NT2/D1 (cell line): ENCODE measurements at regions not wholly inside any gene's neighbourhood (a gene's known extent, or its start where the extent isn't known, plus 50 kb on each side); places are given as distances from the start of the nearest gene placed in this dataset.

ENCODE experiments used
- DNase-seq: peaks from one replicate; pipeline ENCODE4 v3.0.0-alpha.2; 2011; ENCODE audit warnings: low read depth, low spot score
- H3K27me3 ChIP-seq: 2 replicates; pipeline ENCODE4 v1.6.0; 2011; ENCODE audit warnings: mild to moderate bottlenecking; ENCODE audit not compliant: insufficient read length, insufficient read depth
- H3K36me3 ChIP-seq: 2 replicates; pipeline ENCODE4 v1.6.1; 2011; ENCODE audit warnings: mild to moderate bottlenecking, low read length, mixed read lengths; ENCODE audit not compliant: insufficient read depth, insufficient read length
- H3K4me1 ChIP-seq: 2 replicates; pipeline ENCODE4 v1.5.1; 2011; ENCODE audit not compliant: insufficient read depth, insufficient read length
- H3K4me3 ChIP-seq: 2 replicates; pipeline ENCODE4 v1.5.1; 2011; ENCODE audit warnings: low read depth; ENCODE audit not compliant: insufficient read length
- H3K9ac ChIP-seq: 2 replicates; pipeline ENCODE4 v1.6.0; 2011; ENCODE audit warnings: low read depth; ENCODE audit not compliant: insufficient read length
- H3K9me3 ChIP-seq: 2 replicates; pipeline ENCODE4 v1.5.1; 2011; ENCODE audit warnings: mild to moderate bottlenecking, low read length; ENCODE audit not compliant: insufficient read depth
- SUZ12 ChIP-seq: IDR thresholded peaks from 2 replicates; pipeline ENCODE4 v1.6.1; 2011; ENCODE audit not compliant: insufficient read length, insufficient read depth; ENCODE audit errors: extremely low read depth
- YY1 ChIP-seq: IDR thresholded peaks from 2 replicates; pipeline ENCODE4 v1.6.1; 2011; ENCODE audit not compliant: insufficient read length, insufficient read depth
- ZNF274 ChIP-seq: IDR thresholded peaks from 2 replicates; pipeline ENCODE4 v1.6.1; 2011; ENCODE audit warnings: mild to moderate bottlenecking, low read depth, low read length

DNA sequence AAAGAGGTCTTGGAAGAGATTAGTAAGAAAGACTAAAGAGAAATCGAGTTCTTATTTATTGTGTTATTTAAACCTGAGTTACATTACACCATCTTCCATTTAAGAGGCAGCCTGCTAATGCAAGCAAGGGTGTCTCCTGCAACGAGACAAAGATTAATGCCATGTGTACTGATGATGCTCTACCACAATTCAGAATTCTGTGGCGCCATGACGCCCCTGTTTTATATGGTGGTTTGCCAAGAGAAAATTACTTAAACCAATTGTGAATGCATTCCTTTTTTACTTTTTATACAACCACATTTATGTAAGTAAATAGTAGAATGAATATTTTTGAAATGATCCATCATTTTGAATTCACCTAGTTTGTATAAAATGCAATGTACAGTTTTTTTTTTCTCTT lies 356.1 kb upstream of the ZEB2 start:
- Histone ChIP-seq H3K4me1 (no peaks in the 10 kb centered on the region), H3K27me3 (no peaks in the 10 kb centered on the region), H3K9ac (no peak overlapping the region), H3K9me3 (no peaks in the 10 kb centered on the region), H3K36me3 (no peaks in the 10 kb centered on the region), H3K4me3 (no peak overlapping the region)
- no peak for DNase-seq
- TF ChIP-seq YY1, result no peak
- TF ChIP-seq SUZ12, result no peak
- TF ChIP-seq ZNF274, result no peak

DNA sequence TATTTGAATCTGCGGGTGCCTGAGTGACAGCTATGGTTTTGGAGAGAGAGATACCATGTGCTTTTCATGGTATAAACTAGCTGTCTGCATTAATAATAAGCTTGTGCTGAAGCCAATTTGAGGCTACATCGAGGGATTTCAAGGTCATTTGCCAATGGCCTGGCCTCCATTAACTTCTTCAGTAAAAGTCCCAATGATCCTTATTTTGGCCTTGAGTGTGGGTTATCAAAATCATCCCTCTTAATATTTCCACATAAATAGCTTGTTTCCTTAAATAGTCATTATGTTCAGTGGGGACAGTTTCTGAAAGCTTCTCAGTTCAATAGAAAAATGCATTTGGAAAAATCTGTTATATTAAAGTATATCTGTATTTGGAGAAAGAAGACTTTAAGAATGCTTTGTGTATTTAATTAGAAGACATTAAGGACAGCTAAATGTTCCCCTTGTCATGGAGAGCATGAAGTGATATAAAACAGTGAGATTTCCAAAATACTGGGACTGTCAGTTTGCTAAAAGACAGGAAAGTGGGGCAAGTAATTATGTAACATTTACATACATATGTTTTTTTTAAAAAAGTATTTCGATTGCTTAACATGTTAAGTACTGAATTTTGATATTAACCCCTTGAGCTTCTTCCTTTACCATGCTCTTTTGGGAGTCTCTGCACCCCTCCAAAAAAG lies 355.5 kb upstream of the ZEB2 start:
- H3K9ac ChIP-seq, result no peak overlapping the region
- H3K4me1 ChIP-seq, result no peaks in the 10 kb centered on the region
- H3K4me3 ChIP-seq, result no peak overlapping the region
- no peak for TF ChIP-seq SUZ12
- no peak for TF ChIP-seq ZNF274
- no peak for TF ChIP-seq YY1
- H3K27me3 ChIP-seq, result no peaks in the 10 kb centered on the region
- H3K9me3 ChIP-seq, result no peaks in the 10 kb centered on the region
- no peaks in the 10 kb centered on the region for H3K36me3 ChIP-seq
- DNase-seq, result no peak

DNA sequence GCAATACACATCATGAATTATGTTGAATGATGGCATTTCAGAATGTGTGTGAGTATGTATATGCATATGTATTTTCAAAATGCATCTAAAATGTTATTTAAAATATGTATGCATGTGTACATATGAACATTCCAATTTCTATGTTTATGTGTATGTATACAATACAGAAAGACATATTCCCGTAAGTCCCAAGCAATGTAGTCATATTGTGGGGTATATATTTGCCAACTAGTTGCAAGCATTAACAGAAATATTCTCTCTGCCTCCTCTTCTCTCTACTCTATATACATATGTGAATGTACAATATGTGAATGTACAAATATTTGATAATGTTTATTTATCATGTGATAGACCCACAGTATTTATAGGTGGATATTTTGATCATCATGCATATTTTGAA lies 345.8 kb upstream of the ZEB2 start:
- Histone ChIP-seq H3K4me3 (no peak overlapping the region), H3K4me1 (no peaks in the 10 kb centered on the region), H3K36me3 (no peaks in the 10 kb centered on the region), H3K9me3 (no peaks in the 10 kb centered on the region), H3K9ac (no peak overlapping the region), H3K27me3 (no peaks in the 10 kb centered on the region)
- no peak for TF ChIP-seq ZNF274
- TF ChIP-seq YY1, result no peak
- TF ChIP-seq SUZ12, result no peak
- DNase-seq, result no peak

DNA sequence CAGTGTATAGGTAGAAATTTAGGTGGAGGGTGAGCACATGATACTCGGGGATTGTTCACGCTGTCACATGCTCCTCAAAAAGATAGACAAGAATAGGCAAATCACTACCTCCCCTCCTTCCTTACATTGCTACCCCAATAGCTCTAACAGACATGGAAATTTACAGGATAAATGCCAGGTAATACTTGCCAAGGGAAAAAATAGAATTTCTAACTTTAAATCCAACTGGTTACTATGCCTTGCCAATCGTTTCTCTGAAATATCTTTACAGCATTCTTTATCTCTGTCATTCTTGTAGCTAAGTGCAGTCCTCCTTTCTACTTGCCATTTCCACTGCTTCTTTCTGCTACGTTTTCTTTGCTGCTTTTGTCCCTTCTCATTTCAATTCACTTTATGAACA lies 339.8 kb upstream of the ZEB2 start:
- TF ChIP-seq SUZ12 (no peak), YY1 (no peak), ZNF274 (no peak)
- H3K9me3 ChIP-seq, result peaks cover 6% of the 10 kb centered on the region; the same call in 1 of the 2 replicates
- no peaks in the 10 kb centered on the region for H3K36me3 ChIP-seq
- H3K9ac ChIP-seq, result no peak overlapping the region
- H3K4me1 ChIP-seq, result no peaks in the 10 kb centered on the region
- no peak overlapping the region for H3K4me3 ChIP-seq
- no peak for DNase-seq
- no peaks in the 10 kb centered on the region for H3K27me3 ChIP-seq

DNA sequence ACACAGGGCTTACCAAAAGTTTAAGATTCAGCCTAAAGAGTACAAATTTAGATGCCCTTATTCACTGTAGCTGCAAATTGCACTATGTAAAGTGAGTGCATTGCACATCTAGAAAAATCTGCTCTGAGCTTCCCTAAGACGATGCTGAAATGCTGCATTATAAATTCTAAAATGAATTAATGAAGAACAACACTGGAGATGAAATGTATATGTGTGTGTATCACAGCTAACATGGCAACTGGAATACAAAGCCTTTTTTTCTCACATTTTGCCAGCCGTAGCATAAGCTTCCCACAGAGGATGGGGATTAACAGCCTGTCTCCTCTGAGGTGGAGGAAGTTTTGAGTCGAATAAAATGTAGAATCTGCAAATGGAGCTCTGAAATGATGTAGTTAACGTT lies 338.3 kb upstream of the ZEB2 start:
- no peaks in the 10 kb centered on the region for H3K27me3 ChIP-seq
- H3K4me1 ChIP-seq, result no peaks in the 10 kb centered on the region
- peaks cover 11% of the 10 kb centered on the region; the same call in 1 of the 2 replicates for H3K9me3 ChIP-seq
- no peak for TF ChIP-seq ZNF274
- no peak for TF ChIP-seq YY1
- no peak for TF ChIP-seq SUZ12
- DNase-seq, result no peak
- no peak overlapping the region for H3K9ac ChIP-seq
- H3K4me3 ChIP-seq, result no peak overlapping the region
- no peaks in the 10 kb centered on the region for H3K36me3 ChIP-seq

DNA sequence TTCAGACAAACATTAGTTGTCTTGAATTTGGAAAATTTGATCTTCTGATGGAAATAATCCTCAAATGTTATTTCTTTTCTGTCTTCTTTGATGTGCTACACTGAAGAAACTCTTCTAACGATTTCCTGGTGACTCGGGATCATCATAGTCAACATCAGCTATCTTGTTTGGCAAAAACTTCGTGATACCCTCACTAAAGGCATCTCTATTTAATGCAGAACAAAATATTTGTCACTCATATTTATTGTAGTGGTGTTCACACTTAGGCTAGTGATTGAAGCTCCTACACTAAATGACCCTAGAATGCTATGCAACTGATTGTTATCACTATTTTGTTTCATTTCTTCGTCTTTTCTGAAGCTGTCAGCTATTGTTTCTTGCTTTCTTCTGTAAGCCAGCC lies 334.7 kb upstream of the ZEB2 start:
- no peaks in the 10 kb centered on the region for H3K36me3 ChIP-seq
- H3K27me3 ChIP-seq, result no peaks in the 10 kb centered on the region
- H3K4me1 ChIP-seq, result no peaks in the 10 kb centered on the region
- H3K4me3 ChIP-seq, result no peak overlapping the region
- DNase-seq, result no peak
- H3K9me3 ChIP-seq, result peaks cover 11% of the 10 kb centered on the region; the same call in 1 of the 2 replicates
- no peak for TF ChIP-seq YY1
- no peak for TF ChIP-seq SUZ12
- no peak for TF ChIP-seq ZNF274
- H3K9ac ChIP-seq, result no peak overlapping the region

DNA sequence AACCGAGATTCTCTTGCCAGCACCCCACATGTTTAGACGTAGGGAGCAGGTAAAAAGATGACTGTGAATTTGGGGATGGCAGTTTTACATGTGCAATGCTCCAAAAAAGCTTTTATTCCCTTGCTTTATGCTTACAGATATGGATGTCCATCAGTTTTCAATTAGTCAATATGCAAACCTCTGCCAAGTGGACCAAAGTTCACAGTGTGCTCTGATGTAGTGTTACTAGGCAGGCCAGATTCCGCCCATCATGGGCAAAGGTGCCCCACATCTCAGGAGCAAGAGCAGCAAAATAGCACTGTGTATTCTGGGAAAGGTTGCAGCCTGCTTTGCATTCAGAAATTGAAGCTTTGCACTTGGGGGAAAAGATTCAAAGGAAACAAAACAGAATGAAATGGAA lies 329.7 kb upstream of the ZEB2 start:
- no peaks in the 10 kb centered on the region for H3K4me1 ChIP-seq
- H3K9me3 ChIP-seq, result 0 out of 2 replicates have a peak, but pooled peaks cover 4% of the 10 kb centered on the region
- no peak for DNase-seq
- H3K36me3 ChIP-seq, result no peaks in the 10 kb centered on the region
- H3K27me3 ChIP-seq, result no peaks in the 10 kb centered on the region
- no peak overlapping the region for H3K9ac ChIP-seq
- no peak for TF ChIP-seq YY1
- no peak for TF ChIP-seq ZNF274
- no peak for TF ChIP-seq SUZ12
- H3K4me3 ChIP-seq, result no peak overlapping the region
